ENCODE measurements at regions not wholly inside any gene's neighbourhood (a gene's known extent, or its start where the extent isn't known, plus 50 kb on each side); places are given as distances from the start of the nearest gene placed in this dataset.

DNA sequence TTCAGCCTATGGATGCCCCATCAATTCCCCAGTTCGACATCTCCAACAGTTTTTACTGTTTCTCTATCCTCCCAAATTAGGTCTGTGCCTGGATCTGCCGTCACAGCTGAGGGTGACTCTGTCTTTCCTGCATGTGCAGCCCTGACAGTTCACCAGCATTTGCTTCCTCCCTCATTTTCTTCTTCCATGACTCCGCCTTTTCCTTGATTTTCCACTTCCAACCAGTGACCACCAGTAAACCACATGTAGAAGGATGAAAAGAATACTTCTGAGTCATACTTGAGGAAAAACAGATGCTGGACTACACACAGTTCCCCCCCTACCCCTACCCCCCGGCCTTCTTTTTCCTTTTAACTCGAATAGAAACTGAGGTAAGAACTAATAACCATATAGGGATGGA lies 311.8 kb upstream of the POM121L12 start:
- TF ChIP-seq, protein P1, sequence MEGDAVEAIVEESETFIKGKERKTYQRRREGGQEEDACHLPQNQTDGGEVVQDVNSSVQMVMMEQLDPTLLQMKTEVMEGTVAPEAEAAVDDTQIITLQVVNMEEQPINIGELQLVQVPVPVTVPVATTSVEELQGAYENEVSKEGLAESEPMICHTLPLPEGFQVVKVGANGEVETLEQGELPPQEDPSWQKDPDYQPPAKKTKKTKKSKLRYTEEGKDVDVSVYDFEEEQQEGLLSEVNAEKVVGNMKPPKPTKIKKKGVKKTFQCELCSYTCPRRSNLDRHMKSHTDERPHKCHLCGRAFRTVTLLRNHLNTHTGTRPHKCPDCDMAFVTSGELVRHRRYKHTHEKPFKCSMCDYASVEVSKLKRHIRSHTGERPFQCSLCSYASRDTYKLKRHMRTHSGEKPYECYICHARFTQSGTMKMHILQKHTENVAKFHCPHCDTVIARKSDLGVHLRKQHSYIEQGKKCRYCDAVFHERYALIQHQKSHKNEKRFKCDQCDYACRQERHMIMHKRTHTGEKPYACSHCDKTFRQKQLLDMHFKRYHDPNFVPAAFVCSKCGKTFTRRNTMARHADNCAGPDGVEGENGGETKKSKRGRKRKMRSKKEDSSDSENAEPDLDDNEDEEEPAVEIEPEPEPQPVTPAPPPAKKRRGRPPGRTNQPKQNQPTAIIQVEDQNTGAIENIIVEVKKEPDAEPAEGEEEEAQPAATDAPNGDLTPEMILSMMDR (conservative IDR thresholded peaks at IDR 0.05 in 1 of 2, IDR thresholded peaks at IDR 0.05 in 1 of 2; ENCODE audit: extremely low read depth in 1 of 2, insufficient read depth in 1 of 2, low read depth in 1 of 2, low read length in 2 of 2) = no peak
- no peak for TF ChIP-seq EZH2 (IDR thresholded peaks at IDR 0.05; ENCODE audit: borderline replicate concordance, low read length)

All from mammary epithelial cell (primary cell).